HCT116 (cell line): ENCODE measurements at regions not wholly inside any gene's neighbourhood (a gene's known extent, or its start where the extent isn't known, plus 50 kb on each side); places are given as distances from the start of the nearest gene placed in this dataset.

Experiments used
- CBX3 ChIP-seq: IDR thresholded peaks from 2 replicates; pipeline ENCODE4 v1.6.1; 2012; ENCODE audit warnings: low read depth
- CEBPB ChIP-seq: IDR thresholded peaks from 2 replicates; pipeline ENCODE4 v1.6.1; 2012; ENCODE audit warnings: low read depth
- CTCF ChIP-seq, 3 experiments: fragments of 200-600 bp in 1 of 3; sonication (generic) in 1 of 3; IDR thresholded peaks in 2 of 3; conservative IDR thresholded peaks in 1 of 3; 2 replicates each; pipeline ENCODE4 v1.5.1; 2012 to 2017; ENCODE audit warnings: low read depth in 2 of 3, low read length in 2 of 3, antibody characterized with exemption in 1 of 3, borderline replicate concordance in 1 of 3, control low read depth in 1 of 3, mild to moderate bottlenecking in 1 of 3, mixed read lengths in 1 of 3, mixed run types in 1 of 3, moderate library complexity in 1 of 3; ENCODE audit not compliant: insufficient read depth in 1 of 3
- EGR1 ChIP-seq: IDR thresholded peaks from 2 replicates; pipeline ENCODE4 v1.6.1; 2012; ENCODE audit warnings: low read depth
- ELF1 ChIP-seq: IDR thresholded peaks from 2 replicates; pipeline ENCODE4 v1.6.1; 2012; ENCODE audit warnings: low read depth, borderline replicate concordance
- EZH2 ChIP-seq: fragments of 200-600 bp; sonication (generic); IDR thresholded peaks from 2 replicates; pipeline ENCODE4 v1.6.1; 2017; ENCODE audit warnings: antibody characterized with exemption, mixed run types
- EZH2phosphoT487 ChIP-seq: fragments of 200-600 bp; IDR thresholded peaks from 2 replicates; pipeline ENCODE4 v1.6.1; 2018; ENCODE audit warnings: antibody characterized with exemption, borderline replicate concordance
- POLR2A ChIP-seq: IDR thresholded peaks from 2 replicates; pipeline ENCODE4 v1.7.0; 2011; ENCODE audit warnings: borderline replicate concordance; ENCODE audit not compliant: insufficient read depth, insufficient read length; ENCODE audit errors: extremely low read depth
- POLR2AphosphoS5 ChIP-seq: IDR thresholded peaks from 2 replicates; pipeline ENCODE4 v1.6.1; 2011; ENCODE audit warnings: mild to moderate bottlenecking, low read depth, low read length, moderate library complexity
- SIN3A ChIP-seq: IDR thresholded peaks from 2 replicates; pipeline ENCODE4 v1.6.1; 2012; ENCODE audit warnings: low read depth
- ZNF274 ChIP-seq: fragments of 200-500 bp; sonication (Bioruptor generic); IDR thresholded peaks from 2 replicates; pipeline ENCODE4 v1.6.1; 2014; ENCODE audit warnings: mild to moderate bottlenecking, low read depth, low read length, inconsistent platforms

DNA sequence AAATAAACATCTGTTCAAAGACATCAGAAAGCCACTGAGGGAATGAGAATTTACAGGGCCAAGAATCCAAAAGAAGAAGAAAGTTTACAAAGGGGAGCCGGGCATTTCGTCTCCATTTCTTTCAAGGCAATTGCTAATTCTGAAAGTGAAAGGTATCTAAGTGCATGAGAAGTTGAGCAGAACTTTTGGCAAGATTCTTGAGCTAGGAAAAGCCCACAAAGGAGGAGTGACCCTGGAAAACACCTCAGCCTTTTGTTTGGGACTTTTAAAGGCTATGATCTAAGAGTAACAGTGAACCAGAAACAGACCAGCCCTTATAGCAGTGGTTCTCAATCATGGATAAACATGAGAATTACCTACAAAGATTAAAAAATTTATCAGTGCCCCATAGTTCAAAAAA is 87.4 kb downstream of the MDH1 start:
- TF ChIP-seq POLR2A (no peak), CTCF (IDR thresholded peaks at IDR 0.05 in 2 of 3, conservative IDR thresholded peaks at IDR 0.05 in 1 of 3; ENCODE audit: borderline replicate concordance in 1 of 3, insufficient read depth in 1 of 3, low read depth in 2 of 3, low read length in 2 of 3) (no peak), CBX3 (no peak), POLR2AphosphoS5 (no peak), CEBPB (no peak), SIN3A (no peak), ELF1 (no peak), EZH2phosphoT487 (no peak), ZNF274 (no peak), EGR1 (no peak), EZH2 (no peak)
